HCT116 (cell line): ENCODE measurements at regions not wholly inside any gene's neighbourhood (a gene's known extent, or its start where the extent isn't known, plus 50 kb on each side); places are given as distances from the start of the nearest gene placed in this dataset.

Experiments used
- ATAC-seq: fragments of 200-7000 bp; cut with Tn5 transposase; 2 replicates; pipeline ENCODE4 v1.9.1; 2020; ENCODE audit warnings: mild to moderate bottlenecking, moderate library complexity
- BruUV-seq: library from RNA; stranded (reverse); fragments of 400-500 nt; replicated peaks from 2 replicates; lab custom pipeline; 2021; lab: Mats Ljungman, UMichigan
- CTCF ChIA-PET: fragments of 300-600 bp; sonication (Branson Sonifier 250); formaldehyde crosslinking; loops from one replicate; lab custom pipeline; 2021; ENCODE audit warnings: antibody characterized with exemption; lab: Charles Lee
- POLR2A ChIA-PET: fragments of 300-600, 350-600 bp; sonication (Branson Sonifier 250); formaldehyde crosslinking; loops from one replicate; lab custom pipeline; 2021; ENCODE audit warnings: antibody characterized with exemption; lab: Charles Lee
- RAD21 ChIA-PET, 2 experiments: fragments of 300-600 bp; sonication (Branson Sonifier 250); formaldehyde crosslinking; loops; one replicate each; lab custom pipeline; 2023; ENCODE audit warnings: low total read pairs in 2 of 2; ENCODE audit not compliant: uncharacterized antibody in 2 of 2, unreplicated experiment in 2 of 2, low non-redundant PET in 1 of 2; lab: Charles Lee
- DNase-seq: peaks from one replicate; pipeline ENCODE4 v3.0.0-alpha.2; 2010; ENCODE audit warnings: low read depth, low spot score
- H2AFZ ChIP-seq: fragments of 200-600 bp; shearing (Covaris generic), sonication (generic); 2 replicates; pipeline ENCODE4 v1.6.1; 2017; ENCODE audit warnings: low read depth, mixed run types, mixed read lengths, antibody characterized with exemption, low read length; ENCODE audit not compliant: poor library complexity, severe bottlenecking
- H3K27ac ChIP-seq: 2 replicates; pipeline ENCODE4 v1.5.1; 2012; ENCODE audit warnings: low read depth, low read length
- H3K27me3 ChIP-seq: fragments of 200-600 bp; sonication (generic); 2 replicates; pipeline ENCODE4 v1.6.1; 2016; ENCODE audit warnings: mixed run types, low read length, mixed read lengths; ENCODE audit not compliant: insufficient read depth
- H3K36me3 ChIP-seq, 2 experiments: fragments of 200-500 bp in 1 of 2; fragments of 200-600 bp in 1 of 2; sonication (Bioruptor generic) in 1 of 2; sonication (generic) in 1 of 2; 2 replicates each; pipeline versions ENCODE4 v1.5.1 to v1.6.1; 2014 to 2016; ENCODE audit warnings: low read length in 2 of 2, inconsistent platforms in 1 of 2, mixed read lengths in 1 of 2, mixed run types in 1 of 2; ENCODE audit not compliant: insufficient read depth in 2 of 2, control insufficient read depth in 1 of 2
- H3K4me1 ChIP-seq, 2 experiments: fragments of 200-600 bp in 1 of 2; sonication (generic) in 1 of 2; 2 replicates each; pipeline versions ENCODE4 v1.5.1 to v1.6.1; 2012 to 2017; ENCODE audit warnings: low read length in 2 of 2, inconsistent platforms in 1 of 2, mild to moderate bottlenecking in 1 of 2, mixed read lengths in 1 of 2, mixed run types in 1 of 2, moderate library complexity in 1 of 2; ENCODE audit not compliant: insufficient read depth in 2 of 2, control insufficient read depth in 1 of 2
- H3K4me2 ChIP-seq: fragments of 200-600 bp; sonication (generic); 2 replicates; pipeline ENCODE4 v1.6.1; 2017; ENCODE audit warnings: mixed run types, low read length, mixed read lengths
- H3K4me3 ChIP-seq, 2 experiments: fragments of 200-600 bp in 1 of 2; sonication (generic) in 1 of 2; replicated peaks in 1 of 2; 2 replicates each; pipeline ENCODE4 v1.5.1; 2011 to 2016; ENCODE audit warnings: low read length in 2 of 2, control low read depth in 1 of 2, low read depth in 1 of 2, mild to moderate bottlenecking in 1 of 2, mixed read lengths in 1 of 2, mixed run types in 1 of 2
- H3K79me2 ChIP-seq: fragments of 200-600 bp; sonication (generic); 2 replicates; pipeline ENCODE4 v1.6.1; 2017; ENCODE audit warnings: mild to moderate bottlenecking, mixed run types, low read length, moderate library complexity, mixed read lengths; ENCODE audit not compliant: insufficient read depth
- H3K9ac ChIP-seq: fragments of 200-600 bp; sonication (generic); 2 replicates; pipeline ENCODE4 v1.6.1; 2016; ENCODE audit warnings: low read length, mixed read lengths
- H3K9me2 ChIP-seq: fragments of 200-600 bp; sonication (generic), shearing (Covaris generic); 2 replicates; pipeline ENCODE4 v1.6.1; 2017; ENCODE audit warnings: mixed run types, mild to moderate bottlenecking, moderate library complexity; ENCODE audit not compliant: insufficient read depth
- H3K9me3 ChIP-seq, 2 experiments: fragments of 200-500 bp in 1 of 2; fragments of 200-600 bp in 1 of 2; sonication (Bioruptor generic) in 1 of 2; sonication (generic) in 1 of 2; 2 replicates each; pipeline ENCODE4 v1.6.1; 2014 to 2017; ENCODE audit warnings: low read length in 2 of 2, mixed read lengths in 2 of 2, inconsistent platforms in 1 of 2, low read depth in 1 of 2, mild to moderate bottlenecking in 1 of 2, mixed run types in 1 of 2, moderate library complexity in 1 of 2; ENCODE audit not compliant: control insufficient read depth in 1 of 2, insufficient read depth in 1 of 2
- H4K20me1 ChIP-seq: fragments of 200-600 bp; sonication (generic), shearing (Covaris generic); 2 replicates; pipeline ENCODE4 v1.6.1; 2017; ENCODE audit warnings: mixed run types, mild to moderate bottlenecking, moderate library complexity; ENCODE audit not compliant: insufficient read depth
- CBX3 ChIP-seq: IDR thresholded peaks from 2 replicates; pipeline ENCODE4 v1.6.1; 2012; ENCODE audit warnings: low read depth
- CEBPB ChIP-seq: IDR thresholded peaks from 2 replicates; pipeline ENCODE4 v1.6.1; 2012; ENCODE audit warnings: low read depth
- EGR1 ChIP-seq: IDR thresholded peaks from 2 replicates; pipeline ENCODE4 v1.6.1; 2012; ENCODE audit warnings: low read depth
- ELF1 ChIP-seq: IDR thresholded peaks from 2 replicates; pipeline ENCODE4 v1.6.1; 2012; ENCODE audit warnings: low read depth, borderline replicate concordance
- EZH2 ChIP-seq: fragments of 200-600 bp; sonication (generic); IDR thresholded peaks from 2 replicates; pipeline ENCODE4 v1.6.1; 2017; ENCODE audit warnings: antibody characterized with exemption, mixed run types
- EZH2phosphoT487 ChIP-seq: fragments of 200-600 bp; IDR thresholded peaks from 2 replicates; pipeline ENCODE4 v1.6.1; 2018; ENCODE audit warnings: antibody characterized with exemption, borderline replicate concordance
- FOSL1 ChIP-seq: IDR thresholded peaks from 2 replicates; pipeline ENCODE4 v1.6.1; 2012; ENCODE audit warnings: low read depth
- JUND ChIP-seq: IDR thresholded peaks from 2 replicates; pipeline ENCODE4 v1.6.1; 2012
- POLR2AphosphoS5 ChIP-seq: IDR thresholded peaks from 2 replicates; pipeline ENCODE4 v1.6.1; 2011; ENCODE audit warnings: mild to moderate bottlenecking, low read depth, low read length, moderate library complexity
- SIN3A ChIP-seq: IDR thresholded peaks from 2 replicates; pipeline ENCODE4 v1.6.1; 2012; ENCODE audit warnings: low read depth
- SP1 ChIP-seq: IDR thresholded peaks from 2 replicates; pipeline ENCODE4 v1.6.1; 2012; ENCODE audit warnings: low read depth
- SRF ChIP-seq: IDR thresholded peaks from 2 replicates; pipeline ENCODE4 v1.6.1; 2012; ENCODE audit warnings: low read depth
- TCF7L2 ChIP-seq: IDR thresholded peaks from 2 replicates; pipeline ENCODE4 v1.7.0; 2011; ENCODE audit warnings: borderline replicate concordance, inconsistent platforms; ENCODE audit not compliant: insufficient read depth, insufficient read length; ENCODE audit errors: extremely low read depth
- ZFX ChIP-seq: fragments of 450-650 bp; IDR thresholded peaks from 2 replicates; pipeline ENCODE4 v1.6.1; 2017
- intact Hi-C: fragments of 100-400 bp; cut with micrococcal nuclease; formaldehyde crosslinking; loops from 2 replicates; pipeline ENCODE4 v1.10.0; 2022
- TF ChIP-seq, protein P1 (sequence below): IDR thresholded peaks from 2 replicates; pipeline ENCODE4 v1.6.1; 2012
- TF ChIP-seq, protein P2 (sequence below): IDR thresholded peaks from 2 replicates; pipeline ENCODE4 v1.6.1; 2011; ENCODE audit warnings: mild to moderate bottlenecking, low read length, moderate library complexity; ENCODE audit not compliant: insufficient replicate concordance; ENCODE audit errors: extremely low read depth
- TF ChIP-seq, protein P3 (sequence below): IDR thresholded peaks from 2 replicates; pipeline ENCODE4 v1.6.1; 2012; ENCODE audit warnings: low read depth
- TF ChIP-seq, protein P4 (sequence below): IDR thresholded peaks from 2 replicates; pipeline ENCODE4 v1.6.1; 2012

DNA sequence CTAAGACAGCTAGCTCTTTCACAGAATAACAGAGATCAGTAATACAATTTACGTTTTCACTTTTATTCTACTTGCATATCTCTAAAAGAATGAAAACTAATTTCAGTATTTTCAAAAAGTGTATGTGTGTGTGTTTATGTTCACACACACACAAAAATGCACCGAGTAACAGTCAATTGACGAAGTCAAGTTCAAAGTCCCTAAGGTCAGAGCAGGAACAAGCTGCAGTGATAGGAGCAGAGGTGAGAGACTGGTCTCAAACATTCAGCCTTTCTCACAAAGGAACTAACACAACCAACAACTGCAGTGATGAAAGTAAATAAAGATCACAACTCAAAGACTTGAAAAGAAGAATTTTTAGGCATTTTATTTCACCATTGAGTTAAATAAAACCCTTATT, 429.7 kb downstream of the C12orf50 start:
- no peaks in the 10 kb centered on the region for H3K36me3 ChIP-seq
- no peak for DNase-seq
- no peak overlapping the region for H3K9ac ChIP-seq
- H3K27me3 ChIP-seq: no peaks in the 10 kb centered on the region
- no peaks in the 10 kb centered on the region for H4K20me1 ChIP-seq
- H3K4me3 ChIP-seq: no peak overlapping the region
- intact Hi-C loops: no loop called here
- H3K4me1 ChIP-seq: no peaks in the 10 kb centered on the region
- ChIA-PET RAD21 (no interaction called here), POLR2A (interaction anchor here (0.6 kb wide), 1 partner anchor 24 kb away, joined by 3 read pairs; no protein-coding TSS in a partner anchor), CTCF (no interaction called here)
- BruUV-seq: no TSS peak
- H3K79me2 ChIP-seq: no peaks in the 10 kb centered on the region
- no peaks in the 10 kb centered on the region for H3K9me3 ChIP-seq
- no peak overlapping the region for H3K4me2 ChIP-seq
- ATAC-seq: no peak
- no peak overlapping the region for H3K27ac ChIP-seq
- TF ChIP-seq EGR1 (no peak), POLR2AphosphoS5 (no peak), TCF7L2 (no peak), SRF (no peak), EZH2phosphoT487 (no peak), SIN3A (no peak), JUND (no peak), ELF1 (no peak), CBX3 (no peak), CEBPB (no peak), ZFX (no peak), EZH2 (no peak), SP1 (no peak), FOSL1 (no peak)
- TF ChIP-seq, protein P1, sequence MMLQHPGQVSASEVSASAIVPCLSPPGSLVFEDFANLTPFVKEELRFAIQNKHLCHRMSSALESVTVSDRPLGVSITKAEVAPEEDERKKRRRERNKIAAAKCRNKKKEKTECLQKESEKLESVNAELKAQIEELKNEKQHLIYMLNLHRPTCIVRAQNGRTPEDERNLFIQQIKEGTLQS: no peak
- TF ChIP-seq, protein P2, sequence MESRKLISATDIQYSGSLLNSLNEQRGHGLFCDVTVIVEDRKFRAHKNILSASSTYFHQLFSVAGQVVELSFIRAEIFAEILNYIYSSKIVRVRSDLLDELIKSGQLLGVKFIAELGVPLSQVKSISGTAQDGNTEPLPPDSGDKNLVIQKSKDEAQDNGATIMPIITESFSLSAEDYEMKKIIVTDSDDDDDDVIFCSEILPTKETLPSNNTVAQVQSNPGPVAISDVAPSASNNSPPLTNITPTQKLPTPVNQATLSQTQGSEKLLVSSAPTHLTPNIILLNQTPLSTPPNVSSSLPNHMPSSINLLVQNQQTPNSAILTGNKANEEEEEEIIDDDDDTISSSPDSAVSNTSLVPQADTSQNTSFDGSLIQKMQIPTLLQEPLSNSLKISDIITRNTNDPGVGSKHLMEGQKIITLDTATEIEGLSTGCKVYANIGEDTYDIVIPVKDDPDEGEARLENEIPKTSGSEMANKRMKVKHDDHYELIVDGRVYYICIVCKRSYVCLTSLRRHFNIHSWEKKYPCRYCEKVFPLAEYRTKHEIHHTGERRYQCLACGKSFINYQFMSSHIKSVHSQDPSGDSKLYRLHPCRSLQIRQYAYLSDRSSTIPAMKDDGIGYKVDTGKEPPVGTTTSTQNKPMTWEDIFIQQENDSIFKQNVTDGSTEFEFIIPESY: no peak
- TF ChIP-seq, protein P3, sequence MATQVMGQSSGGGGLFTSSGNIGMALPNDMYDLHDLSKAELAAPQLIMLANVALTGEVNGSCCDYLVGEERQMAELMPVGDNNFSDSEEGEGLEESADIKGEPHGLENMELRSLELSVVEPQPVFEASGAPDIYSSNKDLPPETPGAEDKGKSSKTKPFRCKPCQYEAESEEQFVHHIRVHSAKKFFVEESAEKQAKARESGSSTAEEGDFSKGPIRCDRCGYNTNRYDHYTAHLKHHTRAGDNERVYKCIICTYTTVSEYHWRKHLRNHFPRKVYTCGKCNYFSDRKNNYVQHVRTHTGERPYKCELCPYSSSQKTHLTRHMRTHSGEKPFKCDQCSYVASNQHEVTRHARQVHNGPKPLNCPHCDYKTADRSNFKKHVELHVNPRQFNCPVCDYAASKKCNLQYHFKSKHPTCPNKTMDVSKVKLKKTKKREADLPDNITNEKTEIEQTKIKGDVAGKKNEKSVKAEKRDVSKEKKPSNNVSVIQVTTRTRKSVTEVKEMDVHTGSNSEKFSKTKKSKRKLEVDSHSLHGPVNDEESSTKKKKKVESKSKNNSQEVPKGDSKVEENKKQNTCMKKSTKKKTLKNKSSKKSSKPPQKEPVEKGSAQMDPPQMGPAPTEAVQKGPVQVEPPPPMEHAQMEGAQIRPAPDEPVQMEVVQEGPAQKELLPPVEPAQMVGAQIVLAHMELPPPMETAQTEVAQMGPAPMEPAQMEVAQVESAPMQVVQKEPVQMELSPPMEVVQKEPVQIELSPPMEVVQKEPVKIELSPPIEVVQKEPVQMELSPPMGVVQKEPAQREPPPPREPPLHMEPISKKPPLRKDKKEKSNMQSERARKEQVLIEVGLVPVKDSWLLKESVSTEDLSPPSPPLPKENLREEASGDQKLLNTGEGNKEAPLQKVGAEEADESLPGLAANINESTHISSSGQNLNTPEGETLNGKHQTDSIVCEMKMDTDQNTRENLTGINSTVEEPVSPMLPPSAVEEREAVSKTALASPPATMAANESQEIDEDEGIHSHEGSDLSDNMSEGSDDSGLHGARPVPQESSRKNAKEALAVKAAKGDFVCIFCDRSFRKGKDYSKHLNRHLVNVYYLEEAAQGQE: no peak
- TF ChIP-seq, protein P4, sequence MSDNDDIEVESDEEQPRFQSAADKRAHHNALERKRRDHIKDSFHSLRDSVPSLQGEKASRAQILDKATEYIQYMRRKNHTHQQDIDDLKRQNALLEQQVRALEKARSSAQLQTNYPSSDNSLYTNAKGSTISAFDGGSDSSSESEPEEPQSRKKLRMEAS: no peak
- TF ChIP-seq, all 23 proteins: peak for 0
- no peak overlapping the region for H2AFZ ChIP-seq
- H3K9me2 ChIP-seq: no peaks in the 10 kb centered on the region
